ENCODE measurements at regions not wholly inside any gene's neighbourhood (a gene's known extent, or its start where the extent isn't known, plus 50 kb on each side); places are given as distances from the start of the nearest gene placed in this dataset.

DNA sequence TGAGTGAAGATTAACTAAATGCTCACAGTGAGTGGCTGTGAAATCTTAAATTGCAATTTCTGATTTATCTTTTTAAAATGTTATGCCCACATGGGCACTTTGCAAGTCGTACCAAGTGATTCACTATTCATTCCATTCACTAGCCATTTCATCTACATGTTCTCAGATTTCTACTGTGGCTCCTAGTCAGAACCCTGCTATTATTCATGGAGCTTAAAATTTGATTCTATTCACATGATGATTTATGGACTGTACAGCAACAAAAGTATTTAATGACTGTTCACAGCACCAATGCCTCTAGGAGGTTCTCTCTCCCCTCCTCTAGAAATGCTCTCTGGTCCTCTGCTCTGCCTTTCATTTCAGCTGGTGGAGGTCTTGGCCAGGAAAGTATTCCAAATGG is 133.5 kb upstream of the MAP3K7 start:
- Histone ChIP-seq H3K27ac (replicated peaks) (no peak overlapping the region), H3K27me3 (ENCODE audit: insufficient read depth, poor library complexity, severe bottlenecking) (no peaks in the 10 kb centered on the region), H3K4me3 (replicated peaks; ENCODE audit: insufficient read depth, low read length) (no peak overlapping the region)
- no peak for DNase-seq (ENCODE audit: low read depth in 1 of 2, low spot score in 1 of 2)
- TF ChIP-seq, protein P1, sequence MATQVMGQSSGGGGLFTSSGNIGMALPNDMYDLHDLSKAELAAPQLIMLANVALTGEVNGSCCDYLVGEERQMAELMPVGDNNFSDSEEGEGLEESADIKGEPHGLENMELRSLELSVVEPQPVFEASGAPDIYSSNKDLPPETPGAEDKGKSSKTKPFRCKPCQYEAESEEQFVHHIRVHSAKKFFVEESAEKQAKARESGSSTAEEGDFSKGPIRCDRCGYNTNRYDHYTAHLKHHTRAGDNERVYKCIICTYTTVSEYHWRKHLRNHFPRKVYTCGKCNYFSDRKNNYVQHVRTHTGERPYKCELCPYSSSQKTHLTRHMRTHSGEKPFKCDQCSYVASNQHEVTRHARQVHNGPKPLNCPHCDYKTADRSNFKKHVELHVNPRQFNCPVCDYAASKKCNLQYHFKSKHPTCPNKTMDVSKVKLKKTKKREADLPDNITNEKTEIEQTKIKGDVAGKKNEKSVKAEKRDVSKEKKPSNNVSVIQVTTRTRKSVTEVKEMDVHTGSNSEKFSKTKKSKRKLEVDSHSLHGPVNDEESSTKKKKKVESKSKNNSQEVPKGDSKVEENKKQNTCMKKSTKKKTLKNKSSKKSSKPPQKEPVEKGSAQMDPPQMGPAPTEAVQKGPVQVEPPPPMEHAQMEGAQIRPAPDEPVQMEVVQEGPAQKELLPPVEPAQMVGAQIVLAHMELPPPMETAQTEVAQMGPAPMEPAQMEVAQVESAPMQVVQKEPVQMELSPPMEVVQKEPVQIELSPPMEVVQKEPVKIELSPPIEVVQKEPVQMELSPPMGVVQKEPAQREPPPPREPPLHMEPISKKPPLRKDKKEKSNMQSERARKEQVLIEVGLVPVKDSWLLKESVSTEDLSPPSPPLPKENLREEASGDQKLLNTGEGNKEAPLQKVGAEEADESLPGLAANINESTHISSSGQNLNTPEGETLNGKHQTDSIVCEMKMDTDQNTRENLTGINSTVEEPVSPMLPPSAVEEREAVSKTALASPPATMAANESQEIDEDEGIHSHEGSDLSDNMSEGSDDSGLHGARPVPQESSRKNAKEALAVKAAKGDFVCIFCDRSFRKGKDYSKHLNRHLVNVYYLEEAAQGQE (IDR thresholded peaks at IDR 0.05; ENCODE audit: insufficient replicate concordance, low read depth), result no peak
- TF ChIP-seq GABPA (IDR thresholded peaks at IDR 0.05; ENCODE audit: low read depth), result no peak
- TF ChIP-seq, protein P2, sequence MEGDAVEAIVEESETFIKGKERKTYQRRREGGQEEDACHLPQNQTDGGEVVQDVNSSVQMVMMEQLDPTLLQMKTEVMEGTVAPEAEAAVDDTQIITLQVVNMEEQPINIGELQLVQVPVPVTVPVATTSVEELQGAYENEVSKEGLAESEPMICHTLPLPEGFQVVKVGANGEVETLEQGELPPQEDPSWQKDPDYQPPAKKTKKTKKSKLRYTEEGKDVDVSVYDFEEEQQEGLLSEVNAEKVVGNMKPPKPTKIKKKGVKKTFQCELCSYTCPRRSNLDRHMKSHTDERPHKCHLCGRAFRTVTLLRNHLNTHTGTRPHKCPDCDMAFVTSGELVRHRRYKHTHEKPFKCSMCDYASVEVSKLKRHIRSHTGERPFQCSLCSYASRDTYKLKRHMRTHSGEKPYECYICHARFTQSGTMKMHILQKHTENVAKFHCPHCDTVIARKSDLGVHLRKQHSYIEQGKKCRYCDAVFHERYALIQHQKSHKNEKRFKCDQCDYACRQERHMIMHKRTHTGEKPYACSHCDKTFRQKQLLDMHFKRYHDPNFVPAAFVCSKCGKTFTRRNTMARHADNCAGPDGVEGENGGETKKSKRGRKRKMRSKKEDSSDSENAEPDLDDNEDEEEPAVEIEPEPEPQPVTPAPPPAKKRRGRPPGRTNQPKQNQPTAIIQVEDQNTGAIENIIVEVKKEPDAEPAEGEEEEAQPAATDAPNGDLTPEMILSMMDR (IDR thresholded peaks at IDR 0.05; ENCODE audit: insufficient read depth, low read length), result no peak
- TF ChIP-seq SPI1 (IDR thresholded peaks at IDR 0.05; ENCODE audit: borderline replicate concordance, low read depth), result no peak
- TF ChIP-seq POLR2AphosphoS5 (IDR thresholded peaks at IDR 0.05; ENCODE audit: low read depth), result no peak

DNA sequence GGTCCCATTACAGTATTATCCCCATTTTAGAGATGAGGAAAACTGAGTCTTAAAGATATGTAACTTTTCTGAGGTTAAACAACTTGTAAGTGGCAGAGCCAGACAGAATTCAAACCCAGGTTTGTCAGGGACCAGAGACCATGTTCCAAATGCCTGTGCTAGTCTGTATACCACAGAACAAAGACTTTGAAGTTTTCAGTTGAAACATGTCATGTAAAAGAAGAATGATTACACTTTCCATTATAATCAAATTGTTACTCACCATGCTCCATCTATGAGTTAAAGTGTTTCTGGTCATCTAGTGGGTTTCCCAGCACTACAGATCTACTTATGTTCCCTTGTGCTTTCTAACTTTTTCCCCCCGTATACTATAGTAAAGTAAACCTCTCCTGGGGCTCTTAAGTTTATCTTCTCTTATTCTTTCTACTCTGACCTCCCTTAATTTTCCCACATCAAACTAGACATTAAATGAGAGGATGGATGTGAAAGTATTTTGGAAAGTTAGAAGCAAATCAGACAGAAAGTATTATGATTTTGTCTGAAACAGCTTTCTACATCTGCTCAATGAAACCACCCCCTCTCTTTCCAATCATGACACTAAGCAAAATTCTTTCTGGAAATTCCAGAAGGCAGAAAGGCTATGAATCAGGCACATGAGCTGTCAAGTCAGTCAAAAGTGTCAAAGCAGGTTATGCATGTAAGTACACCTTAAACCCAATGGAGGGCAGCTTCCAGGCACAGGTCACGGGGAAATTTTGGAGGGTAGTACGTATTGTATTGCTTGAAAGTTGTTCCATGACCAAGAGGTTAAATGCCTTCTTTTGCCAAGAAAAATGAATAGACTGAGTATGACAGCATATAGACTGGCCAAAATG is 132.7 kb upstream of the MAP3K7 start:
- H3K27me3 ChIP-seq (ENCODE audit: insufficient read depth, poor library complexity, severe bottlenecking), result no peaks in the 10 kb centered on the region
- no peak for DNase-seq (ENCODE audit: low read depth in 1 of 2, low spot score in 1 of 2)
- H3K4me3 ChIP-seq (replicated peaks; ENCODE audit: insufficient read depth, low read length), result no peak overlapping the region
- no peak for TF ChIP-seq POLR2AphosphoS5 (IDR thresholded peaks at IDR 0.05; ENCODE audit: low read depth)
- TF ChIP-seq GABPA (IDR thresholded peaks at IDR 0.05; ENCODE audit: low read depth), result no peak
- TF ChIP-seq SPI1 (IDR thresholded peaks at IDR 0.05; ENCODE audit: borderline replicate concordance, low read depth), result no peak
- TF ChIP-seq, protein P2 (IDR thresholded peaks at IDR 0.05; ENCODE audit: insufficient read depth, low read length), result no peak
- TF ChIP-seq, protein P1 (IDR thresholded peaks at IDR 0.05; ENCODE audit: insufficient replicate concordance, low read depth), result no peak
- no peak overlapping the region for H3K27ac ChIP-seq (replicated peaks)

DNA sequence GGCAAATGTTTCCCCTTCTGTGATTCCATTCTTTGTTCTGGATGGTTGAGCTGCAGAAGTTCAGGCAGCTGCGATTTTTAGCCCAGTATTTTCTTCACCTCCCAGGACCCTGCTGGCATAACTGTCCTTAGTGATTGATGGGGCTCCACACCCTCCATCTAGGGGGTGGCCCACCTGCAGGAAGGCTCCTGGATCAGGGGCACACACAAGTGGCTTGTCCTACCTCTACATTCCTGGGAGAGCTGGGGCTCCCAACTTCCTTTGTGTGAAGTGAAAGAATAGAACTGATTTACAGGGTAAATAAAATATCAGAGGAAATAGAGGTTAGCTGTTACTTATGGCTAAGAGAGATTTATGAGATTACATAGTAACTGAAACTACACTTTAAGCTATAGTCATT is 129.5 kb upstream of the MAP3K7 start:
- DNase-seq (ENCODE audit: low read depth in 1 of 2, low spot score in 1 of 2), result no peak
- Histone ChIP-seq H3K4me3 (replicated peaks; ENCODE audit: insufficient read depth, low read length) (no peak overlapping the region), H3K27ac (replicated peaks) (no peak overlapping the region), H3K27me3 (ENCODE audit: insufficient read depth, poor library complexity, severe bottlenecking) (no peaks in the 10 kb centered on the region)
- TF ChIP-seq, protein P2 (IDR thresholded peaks at IDR 0.05; ENCODE audit: insufficient read depth, low read length), result no peak
- TF ChIP-seq SPI1 (IDR thresholded peaks at IDR 0.05; ENCODE audit: borderline replicate concordance, low read depth) (no peak), GABPA (IDR thresholded peaks at IDR 0.05; ENCODE audit: low read depth) (no peak), POLR2AphosphoS5 (IDR thresholded peaks at IDR 0.05; ENCODE audit: low read depth) (no peak)
- TF ChIP-seq, protein P1 (IDR thresholded peaks at IDR 0.05; ENCODE audit: insufficient replicate concordance, low read depth), result no peak
